Naive thymus-derived CD4-positive, alpha-beta T cell (primary cell): ENCODE measurements at regions not wholly inside any gene's neighbourhood (a gene's known extent, or its start where the extent isn't known, plus 50 kb on each side); places are given as distances from the start of the nearest gene placed in this dataset.

Source experiments
- ATAC-seq: fragments of 150-1000 bp; cut with Tn5 transposase; 2 replicates; pipeline ENCODE4 v1.10.0; 2021; ENCODE audit warnings: mild to moderate bottlenecking, moderate library complexity
- CTCF ChIA-PET: fragments of 350-600 bp; sonication (Branson Sonifier 250); formaldehyde crosslinking; loops from one replicate; lab custom pipeline; 2021; ENCODE audit warnings: antibody characterized with exemption; lab: Charles Lee
- POLR2A ChIA-PET: fragments of 350-600 bp; sonication (Branson Sonifier 250); formaldehyde crosslinking; loops from one replicate; lab custom pipeline; 2021; ENCODE audit warnings: antibody characterized with exemption, inconsistent platforms; lab: Charles Lee
- DNase-seq, 9 donors: peaks; one replicate each; pipeline versions ENCODE4 v3.0.0 to v3.0.0-alpha.2; 2020 to 2022; ENCODE audit warnings: mixed read lengths in 1 of 9
- H3K27ac ChIP-seq: one replicate; pipeline ENCODE4 v1.7.0; 2013; ENCODE audit warnings: mild to moderate bottlenecking, low read depth, low read length, moderate library complexity
- H3K27me3 ChIP-seq, 2 donors: one replicate each; pipeline ENCODE4 v1.7.0; 2013; ENCODE audit warnings: low read length in 2 of 2, mild to moderate bottlenecking in 2 of 2, moderate library complexity in 2 of 2; ENCODE audit not compliant: control insufficient read depth in 2 of 2, insufficient read depth in 2 of 2
- H3K36me3 ChIP-seq, 3 experiments: 1 replicate in 2 of 3; 2 replicates in 1 of 3; pipeline ENCODE4 v1.7.0; 2013; ENCODE audit warnings: low read length in 3 of 3, mild to moderate bottlenecking in 3 of 3, moderate library complexity in 1 of 3; ENCODE audit not compliant: insufficient read depth in 3 of 3, control insufficient read depth in 2 of 3
- H3K4me1 ChIP-seq, 2 donors: one replicate each; pipeline ENCODE4 v1.7.0; 2013; ENCODE audit warnings: low read length in 2 of 2, mild to moderate bottlenecking in 2 of 2, moderate library complexity in 1 of 2; ENCODE audit not compliant: control insufficient read depth in 2 of 2, insufficient read depth in 2 of 2
- H3K4me3 ChIP-seq: 2 replicates; pipeline ENCODE4 v1.7.0; 2013; ENCODE audit warnings: mild to moderate bottlenecking, low read length
- H3K9me3 ChIP-seq, 3 experiments: 1 replicate in 2 of 3; 2 replicates in 1 of 3; pipeline ENCODE4 v1.7.0; 2013; ENCODE audit warnings: low read length in 3 of 3; ENCODE audit not compliant: control insufficient read depth in 2 of 3
- H3K27ac Mint-ChIP-seq, 9 donors: one replicate each; pipeline ENCODE4 v1.8.0; 2020 to 2022; ENCODE audit warnings: mixed read lengths in 9 of 9, mild to moderate bottlenecking in 8 of 9, moderate library complexity in 5 of 9, inconsistent platforms in 2 of 9
- H3K27me3 Mint-ChIP-seq, 5 donors: one replicate each; pipeline ENCODE4 v1.8.0; 2021 to 2022; ENCODE audit warnings: mixed read lengths in 5 of 5, mild to moderate bottlenecking in 1 of 5
- H3K36me3 Mint-ChIP-seq, 5 donors: one replicate each; pipeline ENCODE4 v1.8.0; 2020 to 2022; ENCODE audit warnings: mixed read lengths in 5 of 5, mild to moderate bottlenecking in 3 of 5, inconsistent platforms in 1 of 5
- H3K4me1 Mint-ChIP-seq, 7 donors: one replicate each; pipeline ENCODE4 v1.8.0; 2020 to 2022; ENCODE audit warnings: mixed read lengths in 7 of 7, mild to moderate bottlenecking in 3 of 7, inconsistent platforms in 1 of 7
- H3K4me3 Mint-ChIP-seq, 10 donors: one replicate each; pipeline ENCODE4 v1.8.0; 2020 to 2022; ENCODE audit warnings: mild to moderate bottlenecking in 10 of 10, mixed read lengths in 10 of 10, moderate library complexity in 6 of 10, inconsistent platforms in 2 of 10
- H3K9me3 Mint-ChIP-seq, 11 donors: one replicate each; pipeline ENCODE4 v1.8.0; 2020 to 2022; ENCODE audit warnings: mixed read lengths in 11 of 11, mild to moderate bottlenecking in 4 of 11, inconsistent platforms in 1 of 11, moderate library complexity in 1 of 11
- intact Hi-C, 2 donors: fragments of 100-400 bp; cut with micrococcal nuclease; formaldehyde crosslinking; loops; one replicate each; pipeline ENCODE4 v1.15.1; 2023

GRCh38 chr5:124605541-124605940, 140.9 kb downstream of the ZNF608 start:
- ATAC-seq (no peak), DNase-seq (no peak)
- no peaks in the 10 kb centered on the region for H3K36me3 ChIP-seq
- H3K27me3 Mint-ChIP-seq: peaks cover 0 to 19% (median 11%) of the 10 kb centered on the region in 5 donors
- no peaks in the 10 kb centered on the region for H3K4me1 ChIP-seq
- no peaks in the 10 kb centered on the region for H3K9me3 ChIP-seq
- H3K9me3 Mint-ChIP-seq: peaks cover 0 to 9% (median 4%) of the 10 kb centered on the region in 11 donors
- CTCF ChIA-PET: no interaction called here
- no peak overlapping the region for H3K27ac Mint-ChIP-seq
- intact Hi-C loops: no loop called here
- POLR2A ChIA-PET: no interaction called here
- no peak overlapping the region for H3K4me3 ChIP-seq
- H3K27me3 ChIP-seq: no peaks in the 10 kb centered on the region
- H3K4me3 Mint-ChIP-seq: no peak overlapping the region
- no peaks in the 10 kb centered on the region for H3K36me3 Mint-ChIP-seq
- H3K4me1 Mint-ChIP-seq: no peaks in the 10 kb centered on the region
- H3K27ac ChIP-seq: no peak overlapping the region

DNA sequence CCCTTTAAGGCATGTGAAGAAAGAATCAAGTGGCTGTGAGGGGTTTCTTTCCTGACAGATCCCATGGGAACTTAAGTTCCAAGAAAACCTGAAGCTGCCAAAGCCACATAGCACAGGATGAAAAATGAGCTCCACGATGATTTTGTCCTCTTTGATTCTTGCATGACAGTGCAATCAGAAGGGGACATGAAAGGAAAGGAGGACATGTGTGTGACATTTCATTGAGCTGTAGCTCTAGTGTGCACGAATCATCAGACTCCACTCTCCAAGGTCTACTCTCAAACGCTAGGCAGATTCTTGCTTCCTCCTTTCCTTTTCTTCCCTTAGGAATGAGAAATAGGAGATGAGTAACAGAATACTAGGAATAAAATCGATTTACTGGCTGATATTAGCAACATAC, 142.0 kb downstream of the ZNF608 start:
- H3K27me3 ChIP-seq: no peaks in the 10 kb centered on the region
- peaks cover 0 to 14% (median 11%) of the 10 kb centered on the region in 5 donors for H3K27me3 Mint-ChIP-seq
- no peak overlapping the region for H3K4me3 Mint-ChIP-seq
- H3K36me3 ChIP-seq: no peaks in the 10 kb centered on the region
- CTCF ChIA-PET: no interaction called here
- intact Hi-C loops: no loop called here
- no peaks in the 10 kb centered on the region for H3K4me1 ChIP-seq
- H3K9me3 Mint-ChIP-seq: peaks cover 0 to 9% (median 3%) of the 10 kb centered on the region in 11 donors
- H3K36me3 Mint-ChIP-seq: no peaks in the 10 kb centered on the region
- POLR2A ChIA-PET: no interaction called here
- no peak overlapping the region for H3K27ac Mint-ChIP-seq
- H3K4me3 ChIP-seq: no peak overlapping the region
- H3K9me3 ChIP-seq: no peaks in the 10 kb centered on the region
- ATAC-seq (no peak), DNase-seq (no peak)
- no peaks in the 10 kb centered on the region for H3K4me1 Mint-ChIP-seq
- H3K27ac ChIP-seq: no peak overlapping the region

- ATAC-seq (no peak), DNase-seq (no peak)
- Histone ChIP-seq H3K27me3 (no peaks in the 10 kb centered on the region), H3K36me3 (no peaks in the 10 kb centered on the region), H3K4me3 (no peak overlapping the region), H3K27ac (no peak overlapping the region), H3K9me3 (no peaks in the 10 kb centered on the region), H3K4me1 (no peaks in the 10 kb centered on the region)
- no peaks in the 10 kb centered on the region for H3K36me3 Mint-ChIP-seq
- intact Hi-C loops: no loop called here
- ChIA-PET POLR2A (no interaction called here), CTCF (no interaction called here)
- peaks cover 0 to 4% (median 0%) of the 10 kb centered on the region in 11 donors for H3K9me3 Mint-ChIP-seq
- no peak overlapping the region for H3K27ac Mint-ChIP-seq
- no peaks in the 10 kb centered on the region for H3K4me1 Mint-ChIP-seq
- peaks cover 0 to 9% (median 6%) of the 10 kb centered on the region in 5 donors for H3K27me3 Mint-ChIP-seq
- H3K4me3 Mint-ChIP-seq: no peak overlapping the region
These were observed 143.4 kb downstream of the ZNF608 start for GRCh38 chr5:124602925-124603650.

DNA sequence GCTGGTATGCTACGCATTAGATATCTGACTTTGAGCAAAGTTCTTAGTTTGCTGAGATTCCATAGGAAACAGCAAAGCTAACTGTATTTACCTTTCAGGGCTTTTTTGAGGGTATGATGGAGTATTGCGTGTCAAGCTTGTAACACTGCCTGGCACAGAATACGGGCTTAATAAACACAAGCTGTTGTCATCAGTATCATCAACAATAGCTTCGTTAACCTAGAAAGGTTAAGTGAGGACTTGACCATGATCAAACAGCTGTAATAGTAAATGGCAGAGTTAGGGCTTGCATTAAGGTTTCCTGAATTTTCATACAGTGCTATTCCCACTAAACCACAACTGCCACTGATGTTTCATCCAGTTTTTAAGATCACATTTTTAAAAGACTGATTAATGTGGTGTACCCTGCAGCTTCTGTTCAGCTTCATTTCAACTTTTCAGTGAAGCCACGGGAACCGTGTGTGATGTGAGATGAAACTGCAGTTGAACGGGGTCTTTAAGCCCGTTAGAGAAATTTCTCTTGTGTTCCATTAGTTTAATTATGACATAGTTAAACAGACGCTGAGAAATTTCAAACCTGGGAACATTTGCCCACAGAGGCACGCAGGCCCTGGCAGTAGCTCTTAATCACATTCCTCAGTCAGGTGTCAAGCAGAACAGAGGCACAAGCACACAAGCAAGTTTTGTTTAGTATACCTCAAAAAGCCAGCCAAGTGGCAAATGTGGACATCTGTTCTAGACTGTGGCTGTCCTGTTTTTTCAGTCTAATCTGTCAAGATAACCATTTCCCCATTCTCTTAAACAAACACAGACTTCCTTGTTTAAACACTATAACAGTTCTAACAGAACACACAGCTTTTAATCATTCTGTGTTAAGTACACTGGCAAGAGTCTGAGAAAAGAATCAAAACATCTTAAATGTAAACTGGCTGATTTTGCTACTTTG, 147.1 kb downstream of the ZNF608 start:
- ChIA-PET CTCF (interaction anchor here (0.6 kb wide), 2 partner anchors 38 to 1950 kb away, joined by 4 to 6 read pairs; no protein-coding TSS in a partner anchor), POLR2A (no interaction called here)
- Histone ChIP-seq H3K4me1 (no peaks in the 10 kb centered on the region), H3K27ac (no peak overlapping the region), H3K36me3 (no peaks in the 10 kb centered on the region), H3K27me3 (no peaks in the 10 kb centered on the region), H3K9me3 (no peaks in the 10 kb centered on the region), H3K4me3 (no peak overlapping the region)
- Mint-ChIP-seq H3K9me3 (peaks cover 0 to 3% (median 0%) of the 10 kb centered on the region in 11 donors), H3K36me3 (no peaks in the 10 kb centered on the region), H3K27ac (no peak overlapping the region), H3K4me3 (no peak overlapping the region), H3K27me3 (peaks cover 0 to 7% (median 6%) of the 10 kb centered on the region in 5 donors), H3K4me1 (no peaks in the 10 kb centered on the region)
- ATAC-seq (no peak), DNase-seq (no peak)
- intact Hi-C loops: no loop called here

GRCh38 chr5:124596595-124597421, 149.6 kb downstream of the ZNF608 start:
- Histone ChIP-seq H3K27me3 (no peaks in the 10 kb centered on the region), H3K4me3 (no peak overlapping the region), H3K9me3 (no peaks in the 10 kb centered on the region), H3K4me1 (no peaks in the 10 kb centered on the region), H3K36me3 (no peaks in the 10 kb centered on the region), H3K27ac (no peak overlapping the region)
- no peaks in the 10 kb centered on the region for H3K36me3 Mint-ChIP-seq
- no peak overlapping the region for H3K4me3 Mint-ChIP-seq
- no peak for ATAC-seq
- H3K27me3 Mint-ChIP-seq: peaks cover 0 to 14% (median 2%) of the 10 kb centered on the region in 5 donors
- H3K4me1 Mint-ChIP-seq: peaks cover 0 to 2% (median 0%) of the 10 kb centered on the region in 7 donors
- H3K27ac Mint-ChIP-seq: no peak overlapping the region
- no peak for DNase-seq
- intact Hi-C loops: no loop called here
- H3K9me3 Mint-ChIP-seq: peaks cover 0 to 4% (median 0%) of the 10 kb centered on the region in 11 donors
- ChIA-PET POLR2A (no interaction called here), CTCF (no interaction called here)

DNA sequence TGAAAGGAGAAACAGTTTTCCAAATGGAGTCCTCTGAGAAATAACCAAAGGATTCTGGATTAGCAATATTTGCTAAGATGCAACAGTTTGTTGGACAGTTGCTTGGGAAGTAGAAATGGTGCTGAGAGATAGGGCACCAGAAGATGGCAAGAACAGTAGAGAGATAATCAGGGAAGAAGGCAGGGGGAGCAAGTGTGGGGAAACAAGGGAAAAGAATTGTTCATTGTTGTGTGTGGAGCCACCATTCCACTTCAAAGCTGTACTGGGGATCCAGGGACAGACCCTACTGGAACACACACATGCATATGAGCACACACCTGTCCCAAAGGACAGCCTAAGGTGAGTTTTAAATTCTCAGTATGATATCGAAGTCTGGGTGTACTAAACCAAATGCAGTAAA, 152.5 kb downstream of the ZNF608 start:
- H3K27ac ChIP-seq: no peak overlapping the region
- H3K36me3 ChIP-seq: no peaks in the 10 kb centered on the region
- Mint-ChIP-seq H3K4me3 (no peak overlapping the region), H3K36me3 (no peaks in the 10 kb centered on the region), H3K27me3 (peaks cover 0 to 20% (median 5%) of the 10 kb centered on the region in 5 donors), H3K9me3 (peaks cover 0 to 4% (median 0%) of the 10 kb centered on the region in 11 donors), H3K27ac (no peak overlapping the region), H3K4me1 (peaks cover 0 to 2% (median 0%) of the 10 kb centered on the region in 7 donors)
- no peaks in the 10 kb centered on the region for H3K9me3 ChIP-seq
- no peaks in the 10 kb centered on the region for H3K27me3 ChIP-seq
- DNase-seq (no peak), ATAC-seq (no peak)
- H3K4me1 ChIP-seq: no peaks in the 10 kb centered on the region
- POLR2A ChIA-PET: no interaction called here
- CTCF ChIA-PET: interaction anchor here (0.7 kb wide), 1 partner anchor 287 kb away, joined by 3 read pairs; no protein-coding TSS in a partner anchor
- H3K4me3 ChIP-seq: no peak overlapping the region
- intact Hi-C loops: no loop called here
